ENCODE measurements at regions not wholly inside any gene's neighbourhood (a gene's known extent, or its start where the extent isn't known, plus 50 kb on each side); places are given as distances from the start of the nearest gene placed in this dataset.

DNA sequence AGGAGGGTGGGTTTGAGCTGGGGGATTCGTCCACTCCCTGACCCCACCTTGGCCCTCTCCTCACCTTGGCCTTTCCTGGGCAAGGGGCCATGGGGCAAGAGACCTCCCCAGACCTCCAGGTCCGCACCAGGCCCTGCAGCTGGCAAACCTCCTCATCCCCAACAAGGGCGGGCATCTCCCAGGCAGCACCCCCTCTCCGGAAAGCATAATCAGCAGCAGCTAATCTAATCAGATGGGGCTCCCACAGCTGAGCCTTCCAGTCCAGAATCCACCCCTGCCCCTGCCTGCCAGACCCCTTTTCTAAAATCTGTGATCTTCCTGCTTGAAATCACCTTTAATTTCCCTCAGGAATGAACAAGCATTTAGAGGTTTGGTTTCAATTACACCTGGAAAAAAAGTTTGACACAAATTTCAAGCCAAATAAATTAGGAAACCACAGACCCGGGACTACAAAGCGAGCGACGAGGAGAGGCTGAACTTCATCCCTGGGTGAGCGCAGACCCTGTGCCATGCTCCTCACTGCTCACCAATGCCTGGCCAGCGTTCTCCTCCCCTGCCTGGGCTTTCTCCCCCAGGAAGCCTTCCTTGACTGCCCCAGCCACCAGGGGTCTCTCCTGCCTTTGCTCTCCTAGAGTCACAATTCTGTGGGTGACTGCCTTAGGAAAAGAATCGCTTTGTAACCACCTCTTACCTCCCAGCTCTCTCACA, 143.0 kb upstream of the MYCN start:
- Histone ChIP-seq H3K27ac (ENCODE audit: low read length) (no peak overlapping the region), H3K4me3 (ENCODE audit: low read depth in 1 of 2, low read length in 2 of 2) (no peak overlapping the region), H3K27me3 (ENCODE audit: insufficient read depth, low read length, poor library complexity) (no peaks in the 10 kb centered on the region), H3K9me3 (ENCODE audit: insufficient read depth, low read length, severe bottlenecking) (no peaks in the 10 kb centered on the region), H3K4me2 (ENCODE audit: insufficient read depth, low read length) (no peak overlapping the region), H4K20me1 (ENCODE audit: insufficient read depth, low read length) (no peaks in the 10 kb centered on the region), H3K9ac (ENCODE audit: low read depth, low read length) (no peak overlapping the region), H3K36me3 (ENCODE audit: insufficient read depth, low read length) (no peaks in the 10 kb centered on the region), H2AFZ (ENCODE audit: low read depth, low read length) (no peak overlapping the region), H3K4me1 (ENCODE audit: insufficient read depth, low read length) (no peaks in the 10 kb centered on the region), H3K79me2 (ENCODE audit: insufficient read depth, low read length) (no peaks in the 10 kb centered on the region)
- ATAC-seq (ENCODE audit: insufficient read depth, low read depth) (no peak), DNase-seq (peak; percentile 5)
- TF ChIP-seq, protein P1, sequence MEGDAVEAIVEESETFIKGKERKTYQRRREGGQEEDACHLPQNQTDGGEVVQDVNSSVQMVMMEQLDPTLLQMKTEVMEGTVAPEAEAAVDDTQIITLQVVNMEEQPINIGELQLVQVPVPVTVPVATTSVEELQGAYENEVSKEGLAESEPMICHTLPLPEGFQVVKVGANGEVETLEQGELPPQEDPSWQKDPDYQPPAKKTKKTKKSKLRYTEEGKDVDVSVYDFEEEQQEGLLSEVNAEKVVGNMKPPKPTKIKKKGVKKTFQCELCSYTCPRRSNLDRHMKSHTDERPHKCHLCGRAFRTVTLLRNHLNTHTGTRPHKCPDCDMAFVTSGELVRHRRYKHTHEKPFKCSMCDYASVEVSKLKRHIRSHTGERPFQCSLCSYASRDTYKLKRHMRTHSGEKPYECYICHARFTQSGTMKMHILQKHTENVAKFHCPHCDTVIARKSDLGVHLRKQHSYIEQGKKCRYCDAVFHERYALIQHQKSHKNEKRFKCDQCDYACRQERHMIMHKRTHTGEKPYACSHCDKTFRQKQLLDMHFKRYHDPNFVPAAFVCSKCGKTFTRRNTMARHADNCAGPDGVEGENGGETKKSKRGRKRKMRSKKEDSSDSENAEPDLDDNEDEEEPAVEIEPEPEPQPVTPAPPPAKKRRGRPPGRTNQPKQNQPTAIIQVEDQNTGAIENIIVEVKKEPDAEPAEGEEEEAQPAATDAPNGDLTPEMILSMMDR (IDR thresholded peaks at IDR 0.05; ENCODE audit: borderline replicate concordance, extremely low read depth, low read length, poor library complexity, severe bottlenecking) = peak; percentile 33
- no peak for TF ChIP-seq EZH2 (IDR thresholded peaks at IDR 0.05; ENCODE audit: borderline replicate concordance, low read depth, low read length, severe bottlenecking)

DNA sequence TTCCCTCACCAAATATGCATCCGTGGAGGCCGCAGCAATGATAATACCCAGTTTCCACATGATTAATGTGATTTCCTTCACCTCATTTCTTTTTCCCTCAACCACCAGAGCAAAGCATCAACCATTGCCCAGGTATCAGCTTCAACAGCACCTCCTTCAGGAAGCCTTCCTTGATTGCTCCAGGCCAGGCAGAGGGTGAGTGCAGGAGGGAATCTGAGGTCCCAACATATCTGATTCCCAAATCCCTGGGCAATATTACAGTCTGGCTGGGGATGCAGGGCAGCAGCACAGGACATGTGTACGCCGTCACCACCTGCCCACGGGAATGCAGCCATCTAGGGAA, 142.4 kb upstream of the MYCN start:
- Histone ChIP-seq H3K27me3 (ENCODE audit: insufficient read depth, low read length, poor library complexity) (no peaks in the 10 kb centered on the region), H4K20me1 (ENCODE audit: insufficient read depth, low read length) (no peaks in the 10 kb centered on the region), H3K4me3 (ENCODE audit: low read depth in 1 of 2, low read length in 2 of 2) (no peak overlapping the region), H3K9ac (ENCODE audit: low read depth, low read length) (no peak overlapping the region), H3K4me1 (ENCODE audit: insufficient read depth, low read length) (no peaks in the 10 kb centered on the region), H3K4me2 (ENCODE audit: insufficient read depth, low read length) (no peak overlapping the region), H2AFZ (ENCODE audit: low read depth, low read length) (no peak overlapping the region), H3K79me2 (ENCODE audit: insufficient read depth, low read length) (no peaks in the 10 kb centered on the region), H3K27ac (ENCODE audit: low read length) (no peak overlapping the region), H3K9me3 (ENCODE audit: insufficient read depth, low read length, severe bottlenecking) (no peaks in the 10 kb centered on the region), H3K36me3 (ENCODE audit: insufficient read depth, low read length) (no peaks in the 10 kb centered on the region)
- TF ChIP-seq, protein P1 (IDR thresholded peaks at IDR 0.05; ENCODE audit: borderline replicate concordance, extremely low read depth, low read length, poor library complexity, severe bottlenecking) = no peak
- no peak for TF ChIP-seq EZH2 (IDR thresholded peaks at IDR 0.05; ENCODE audit: borderline replicate concordance, low read depth, low read length, severe bottlenecking)
- no peak for ATAC-seq (ENCODE audit: insufficient read depth, low read depth)
- DNase-seq = no peak

DNA sequence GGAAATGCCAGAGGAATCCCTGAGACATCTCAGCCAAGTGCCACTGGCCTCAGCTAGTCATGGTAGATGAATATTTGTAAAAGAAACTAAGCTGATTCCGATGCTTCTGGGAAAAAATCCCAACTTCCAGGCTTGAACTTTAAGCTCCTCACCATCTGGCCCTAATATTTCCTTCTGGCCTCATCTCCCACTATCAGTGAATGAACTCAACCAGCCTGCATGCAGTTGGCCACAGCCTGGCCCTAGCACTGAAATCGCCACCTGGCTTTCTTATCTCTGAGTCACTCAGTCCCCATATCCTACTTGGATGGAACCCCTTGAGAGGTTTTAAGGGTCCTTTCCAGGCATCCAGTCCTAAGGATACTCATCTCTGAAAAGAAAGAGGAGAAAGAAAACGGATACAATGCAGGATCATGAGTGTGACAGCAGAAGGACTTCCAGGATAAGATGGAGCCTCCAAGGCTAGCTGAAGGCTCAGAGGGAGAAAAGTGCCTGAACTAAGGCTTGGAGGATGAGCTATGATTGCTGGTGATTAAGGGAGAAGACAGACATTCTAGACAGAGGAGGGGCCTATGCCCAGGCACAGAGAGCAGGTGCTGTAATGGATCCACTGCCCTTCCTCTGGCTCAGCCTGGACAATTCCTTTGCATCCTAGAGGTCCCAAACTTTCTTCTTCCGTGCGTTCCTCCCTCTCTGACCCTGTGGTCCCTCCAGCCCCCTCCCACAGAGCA, 141.5 kb upstream of the MYCN start:
- no peak overlapping the region for H2AFZ ChIP-seq (ENCODE audit: low read depth, low read length)
- no peak for TF ChIP-seq EZH2 (IDR thresholded peaks at IDR 0.05; ENCODE audit: borderline replicate concordance, low read depth, low read length, severe bottlenecking)
- TF ChIP-seq, protein P1 (IDR thresholded peaks at IDR 0.05; ENCODE audit: borderline replicate concordance, extremely low read depth, low read length, poor library complexity, severe bottlenecking) = no peak
- no peak overlapping the region for H3K9ac ChIP-seq (ENCODE audit: low read depth, low read length)
- H4K20me1 ChIP-seq (ENCODE audit: insufficient read depth, low read length) = no peaks in the 10 kb centered on the region
- H3K4me3 ChIP-seq (ENCODE audit: low read depth in 1 of 2, low read length in 2 of 2) = no peak overlapping the region
- no peaks in the 10 kb centered on the region for H3K27me3 ChIP-seq (ENCODE audit: insufficient read depth, low read length, poor library complexity)
- ATAC-seq (ENCODE audit: insufficient read depth, low read depth) (no peak), DNase-seq (no peak)
- no peaks in the 10 kb centered on the region for H3K4me1 ChIP-seq (ENCODE audit: insufficient read depth, low read length)
- H3K27ac ChIP-seq (ENCODE audit: low read length) = no peak overlapping the region
- H3K4me2 ChIP-seq (ENCODE audit: insufficient read depth, low read length) = no peak overlapping the region
- no peaks in the 10 kb centered on the region for H3K36me3 ChIP-seq (ENCODE audit: insufficient read depth, low read length)
- no peaks in the 10 kb centered on the region for H3K79me2 ChIP-seq (ENCODE audit: insufficient read depth, low read length)
- H3K9me3 ChIP-seq (ENCODE audit: insufficient read depth, low read length, severe bottlenecking) = no peaks in the 10 kb centered on the region

All from DND-41 (cell line).